ENCODE measurements at regions not wholly inside any gene's neighbourhood (a gene's known extent, or its start where the extent isn't known, plus 50 kb on each side); places are given as distances from the start of the nearest gene placed in this dataset.

DNA sequence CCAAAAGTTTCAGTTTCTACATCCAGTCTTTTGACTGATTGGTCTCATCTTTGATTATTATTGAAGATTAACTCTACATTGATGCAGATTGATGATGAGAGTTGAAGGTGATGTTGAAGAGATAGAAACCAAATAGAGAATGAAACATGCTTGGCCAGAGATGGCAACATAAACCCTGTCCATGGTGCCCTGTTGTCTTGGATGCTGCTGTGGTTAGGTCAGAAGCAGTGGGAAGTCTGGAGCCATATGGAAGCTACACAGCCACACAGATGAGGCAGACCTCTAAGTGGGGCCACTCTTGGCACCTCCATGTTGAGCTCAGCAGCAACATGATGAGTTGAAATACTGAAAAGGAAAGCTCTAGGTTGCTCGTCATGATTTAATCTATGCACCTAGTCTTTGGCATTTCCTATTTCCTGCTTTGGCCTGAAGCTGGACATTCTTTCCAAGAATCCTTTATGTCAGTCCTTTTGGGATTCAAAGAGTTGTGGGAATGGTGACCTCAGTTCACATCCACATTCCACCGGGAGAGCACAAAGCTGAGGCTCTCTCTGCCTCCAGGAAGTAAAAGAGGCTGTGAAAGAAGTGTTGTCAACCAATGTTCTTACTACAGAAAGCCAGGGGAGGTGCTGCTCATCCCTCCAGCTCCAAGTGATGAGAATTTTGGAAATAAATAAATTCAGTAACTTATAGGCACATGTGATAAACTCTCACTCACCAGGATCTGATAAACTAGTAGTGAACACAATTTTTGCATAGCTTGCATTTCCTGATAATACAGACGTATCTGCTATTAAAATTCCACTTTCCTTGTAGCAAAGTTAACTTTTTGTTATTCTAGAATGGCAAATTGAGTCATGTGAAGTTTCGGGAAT, 127.7 kb upstream of the MAF start:
- DNase-seq: no peak

DNA sequence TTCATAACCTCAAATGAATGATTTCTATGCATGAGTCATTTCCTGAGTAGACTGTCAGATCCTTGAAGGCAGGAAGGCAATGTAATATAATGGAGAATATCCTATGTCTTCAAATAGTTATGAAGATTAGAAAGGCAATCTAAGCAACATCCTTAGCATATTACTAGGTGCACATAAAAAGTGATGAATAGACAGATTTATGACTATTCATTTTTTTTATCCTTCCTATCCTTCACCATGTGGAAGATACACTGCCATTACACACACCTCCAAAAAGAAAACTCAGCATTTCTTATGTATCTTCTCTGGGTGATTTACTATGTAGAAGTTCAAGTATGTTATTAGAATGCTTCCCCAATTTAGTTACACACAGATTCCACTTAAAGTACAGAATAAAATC, 126.4 kb upstream of the MAF start:
- no peak for DNase-seq

DNA sequence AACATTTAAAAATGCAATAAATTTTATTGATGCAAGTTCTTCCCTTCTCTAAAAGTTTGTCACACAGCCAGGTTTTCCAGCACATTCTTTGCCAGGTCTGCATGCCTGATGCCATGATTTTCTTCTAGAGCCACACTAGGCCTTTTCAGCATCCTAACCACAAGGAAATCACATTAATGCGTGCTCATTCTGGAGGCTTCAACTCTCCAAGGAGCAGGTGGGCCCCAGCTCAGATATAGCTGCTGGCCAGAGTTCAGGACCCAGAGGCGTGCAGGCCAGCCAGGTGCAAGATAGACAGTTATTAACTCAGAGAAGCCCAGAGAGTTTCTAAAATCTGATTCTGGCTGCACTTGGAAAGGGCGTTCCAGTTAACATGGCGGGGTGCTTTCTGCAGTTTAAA, 124.5 kb upstream of the MAF start:
- no peak for DNase-seq

DNA sequence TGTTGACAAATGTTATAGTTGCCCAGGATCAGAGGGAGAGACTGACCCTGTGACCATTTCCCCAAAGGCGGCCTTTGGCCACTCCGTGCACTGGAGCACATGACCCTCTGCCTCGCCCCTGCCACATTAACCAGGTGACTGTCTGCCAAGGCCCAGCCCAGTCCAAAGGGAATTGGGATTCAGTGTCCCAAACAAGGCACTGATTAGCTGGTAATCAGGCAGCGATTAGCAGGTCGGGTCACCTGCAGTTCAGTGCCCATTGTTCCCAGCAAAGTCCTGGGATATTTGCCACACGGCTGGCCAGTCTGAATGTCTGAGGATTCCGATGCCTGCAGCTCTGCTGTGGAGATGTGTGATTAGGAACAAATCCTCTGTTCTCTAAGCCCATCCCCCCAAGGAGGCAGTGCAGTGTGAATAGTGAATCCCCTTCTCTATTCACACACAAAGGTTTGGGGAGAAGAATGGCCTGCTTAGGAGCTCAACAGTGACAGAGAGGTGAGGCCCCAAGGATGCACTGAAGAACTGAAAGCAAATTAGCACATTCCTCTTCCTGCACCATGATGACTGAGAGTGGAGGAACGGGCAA, 123.1 kb upstream of the MAF start:
- no peak for DNase-seq

DNA sequence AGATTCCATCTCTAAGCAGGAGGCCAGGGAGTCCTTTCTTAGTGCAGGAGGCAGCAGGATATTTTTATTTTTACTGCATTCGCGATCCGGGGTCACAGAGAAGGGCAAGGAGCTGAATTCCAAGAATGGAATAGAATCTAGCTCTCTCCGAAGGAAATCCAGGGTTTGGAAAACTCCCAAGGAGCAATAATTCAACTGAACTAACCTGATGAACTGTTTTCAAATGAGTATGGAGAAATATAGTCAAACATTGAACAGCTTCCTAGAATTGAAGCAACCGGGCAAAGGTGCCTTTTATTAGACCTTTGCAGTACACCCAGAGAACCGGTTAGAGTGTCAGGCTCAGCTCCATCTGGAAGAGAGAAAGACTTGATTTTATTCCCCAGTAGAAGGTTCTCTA, 120.7 kb upstream of the MAF start:
- no peak for DNase-seq

DNA sequence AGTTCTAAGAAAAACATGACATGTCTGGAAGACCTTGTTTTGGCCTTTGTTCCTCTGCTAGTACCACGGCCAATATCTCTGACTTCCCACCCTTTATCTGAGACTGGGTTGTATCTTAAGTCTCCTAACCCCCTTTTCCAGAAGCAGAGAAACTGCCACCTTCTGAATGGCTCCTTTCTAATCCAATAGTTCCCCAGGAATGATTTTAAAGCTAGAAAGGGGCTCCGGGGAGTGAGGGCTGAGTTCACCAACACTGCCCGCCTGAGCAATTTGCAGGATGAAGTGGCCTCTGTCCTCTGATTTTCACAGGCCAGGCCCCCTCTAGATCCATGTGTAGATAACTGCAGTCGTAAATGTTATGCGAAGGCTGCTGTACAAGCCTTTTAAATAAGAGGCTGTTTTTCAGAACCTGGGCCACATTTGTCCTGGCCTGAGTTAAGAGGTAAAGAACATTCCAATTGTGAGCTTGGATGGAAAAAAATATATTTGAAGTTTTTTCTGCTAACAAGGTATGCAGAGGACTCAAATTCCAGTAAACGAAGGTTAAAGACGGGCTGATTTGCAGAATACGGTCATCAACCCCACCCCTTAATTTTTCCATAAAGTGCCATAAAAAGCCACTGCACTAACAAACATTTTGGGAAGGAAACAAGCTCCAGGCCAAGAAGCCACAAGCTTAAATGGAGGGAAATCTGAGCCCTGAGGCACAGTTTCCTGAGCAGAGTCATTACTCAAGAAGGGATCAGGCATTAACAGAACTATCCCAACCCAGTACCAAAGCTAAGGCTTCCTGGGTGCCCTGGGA, 117.0 kb upstream of the MAF start:
- no peak for DNase-seq

DNA sequence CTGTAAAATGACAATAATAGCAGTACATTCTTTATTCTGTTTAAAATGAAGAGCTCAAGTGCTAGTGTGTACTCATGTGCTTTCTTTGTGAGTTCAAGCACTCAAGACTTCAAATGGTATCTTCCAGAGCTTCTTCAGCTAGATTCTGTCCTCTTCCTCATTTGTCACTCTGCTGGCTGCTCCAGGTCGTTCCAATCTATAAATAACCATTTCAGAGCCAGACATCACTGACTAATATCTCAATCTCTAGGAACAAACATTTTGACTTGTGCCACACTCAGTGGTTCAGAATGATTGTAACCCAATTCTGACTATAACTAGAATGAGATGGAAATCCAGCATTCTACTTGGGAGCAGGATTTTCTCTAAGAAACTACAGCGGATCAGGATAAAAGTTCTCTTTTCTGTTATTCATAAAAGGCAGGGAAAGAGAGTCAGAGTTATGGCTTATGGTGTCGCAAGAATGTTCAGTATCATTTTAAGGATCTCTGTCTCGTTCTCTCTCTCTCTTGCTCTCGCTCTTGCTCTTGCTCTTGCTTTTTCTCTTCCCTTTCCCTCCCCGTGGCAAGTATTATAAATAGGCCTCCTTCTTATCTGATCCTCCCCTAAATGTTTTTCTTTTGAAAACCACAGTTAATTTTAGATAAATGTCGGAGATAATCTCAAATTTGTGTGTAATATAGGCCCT, 116.3 kb upstream of the MAF start:
- no peak for DNase-seq

DNA sequence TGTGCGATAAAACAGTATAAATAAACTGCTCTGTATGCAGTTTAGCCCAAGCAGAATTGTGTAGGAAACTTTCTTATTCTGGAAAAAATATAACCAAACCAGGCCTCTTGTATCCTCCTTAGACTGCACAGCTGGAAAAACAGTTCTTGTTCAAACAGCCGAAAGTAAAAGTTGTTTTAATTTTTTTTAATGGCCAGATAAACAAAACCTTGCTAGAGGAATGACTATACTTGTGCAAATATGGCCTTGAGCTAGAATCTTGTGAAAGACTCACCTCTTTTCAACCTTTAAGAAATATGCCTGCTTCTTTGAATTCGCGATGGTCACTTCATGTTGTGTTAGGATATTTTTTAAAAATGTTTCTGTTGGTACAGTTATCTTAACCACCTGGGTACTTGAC, 114.5 kb upstream of the MAF start:
- DNase-seq: no peak

DNA sequence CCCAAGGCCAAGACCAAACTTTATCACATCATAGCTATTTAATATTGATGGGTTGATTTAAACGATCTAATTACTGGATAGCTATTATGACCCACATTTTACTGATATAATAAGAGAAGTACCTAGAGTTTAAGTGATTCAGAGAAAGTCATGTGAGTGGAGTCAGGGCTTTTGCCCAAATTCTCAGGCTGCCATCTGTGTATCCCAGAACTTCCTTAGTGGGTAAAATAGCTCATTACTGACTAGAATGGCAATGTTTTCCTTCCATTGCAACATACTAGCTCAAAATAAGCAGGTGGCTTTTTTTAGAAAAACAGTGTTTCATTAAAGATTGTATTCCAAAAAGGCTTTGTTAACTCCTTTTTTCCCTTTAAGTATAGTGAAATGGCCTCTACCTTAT, 113.9 kb upstream of the MAF start:
- DNase-seq: no peak

DNA sequence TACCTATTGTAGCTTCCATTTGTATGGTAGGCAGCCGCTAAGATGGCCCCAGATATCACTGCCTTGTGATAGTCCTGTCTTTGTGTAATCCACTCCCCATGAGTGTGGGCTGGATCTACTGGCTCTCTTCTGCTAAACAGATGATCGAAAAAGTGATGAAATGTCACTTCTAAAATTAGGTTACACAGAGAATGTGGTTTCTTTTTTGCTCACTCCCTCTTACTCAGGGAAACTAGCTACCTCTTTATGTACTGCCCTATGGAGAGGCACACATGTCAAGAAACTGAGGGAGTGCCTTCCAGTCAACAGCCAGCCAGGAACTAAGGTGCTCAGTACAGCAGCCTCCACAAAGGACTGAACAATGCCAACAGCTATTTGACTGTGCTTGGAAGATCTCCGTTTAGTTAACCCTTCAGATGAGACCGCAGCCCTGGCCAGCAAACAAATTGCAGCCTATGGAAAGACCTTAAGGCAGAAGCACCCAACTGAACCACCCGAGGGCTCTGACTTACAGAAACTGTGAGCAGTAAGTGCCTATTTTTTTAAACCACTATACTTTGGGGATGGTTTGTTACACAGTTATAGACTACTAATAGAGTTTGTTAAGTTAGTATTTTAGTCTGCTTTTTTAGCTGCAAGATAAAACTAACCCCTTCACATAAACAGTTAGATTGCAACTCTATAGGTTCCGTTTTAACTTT, 113.2 kb upstream of the MAF start:
- DNase-seq: no peak

DNA sequence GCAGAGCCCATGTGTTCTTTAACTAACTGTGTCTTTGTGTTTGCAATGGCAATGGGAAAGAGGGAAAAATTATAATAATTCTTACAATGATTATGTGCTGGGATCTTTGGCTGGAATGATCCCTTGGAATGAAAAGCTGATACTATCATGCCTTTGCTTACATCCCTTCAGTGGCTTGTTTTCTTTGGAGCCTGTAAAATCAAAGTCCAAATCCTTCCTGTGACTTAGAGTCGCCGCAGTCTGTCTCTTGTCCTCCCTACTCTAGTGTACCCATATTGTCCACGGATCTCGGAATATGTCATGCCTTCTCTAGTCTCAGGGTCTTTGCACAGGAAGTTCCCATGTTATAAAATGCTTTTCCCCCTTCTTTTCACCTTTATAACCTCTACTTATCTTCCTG, 111.7 kb upstream of the MAF start:
- DNase-seq: no peak

DNA sequence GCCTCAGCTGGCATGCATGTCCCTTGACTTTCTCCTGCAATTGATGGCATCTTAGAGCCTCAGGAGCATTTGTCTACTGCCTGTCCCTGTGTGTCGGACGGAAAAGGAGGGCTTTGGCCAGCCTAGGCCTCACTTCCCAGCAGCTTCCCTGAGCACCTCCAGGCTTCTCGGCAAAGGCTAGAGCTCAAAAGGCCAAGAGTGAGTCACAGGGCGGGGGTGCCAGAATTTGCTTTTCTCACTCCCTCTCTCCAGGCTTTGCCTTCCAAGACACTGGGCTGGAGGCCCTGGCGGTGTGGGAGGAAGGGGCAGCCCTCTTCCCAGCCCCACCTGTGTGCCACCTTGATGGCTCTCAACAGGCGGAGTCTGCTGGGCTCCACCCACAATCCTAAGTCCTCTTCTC, 107.3 kb upstream of the MAF start:
- DNase-seq: no peak

DNA sequence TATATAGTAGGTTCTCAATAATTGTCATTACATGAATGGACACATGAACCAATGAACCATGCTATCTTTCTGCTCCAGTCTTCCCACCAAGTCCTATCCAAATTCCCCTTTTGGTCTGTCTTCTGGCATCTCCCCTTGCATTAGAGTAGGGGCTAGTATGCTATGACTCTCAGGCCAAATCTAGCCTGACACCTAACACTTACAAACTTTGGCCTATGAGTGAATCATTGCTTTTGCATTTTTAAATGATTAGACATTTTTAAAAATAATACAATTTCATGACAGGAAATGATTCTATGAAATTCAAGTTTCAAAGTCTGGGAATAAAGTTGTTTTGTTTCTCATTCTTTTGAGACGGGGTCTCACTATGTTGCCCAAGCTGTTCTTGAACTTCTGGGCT, 102.5 kb upstream of the MAF start:
- DNase-seq: no peak

DNA sequence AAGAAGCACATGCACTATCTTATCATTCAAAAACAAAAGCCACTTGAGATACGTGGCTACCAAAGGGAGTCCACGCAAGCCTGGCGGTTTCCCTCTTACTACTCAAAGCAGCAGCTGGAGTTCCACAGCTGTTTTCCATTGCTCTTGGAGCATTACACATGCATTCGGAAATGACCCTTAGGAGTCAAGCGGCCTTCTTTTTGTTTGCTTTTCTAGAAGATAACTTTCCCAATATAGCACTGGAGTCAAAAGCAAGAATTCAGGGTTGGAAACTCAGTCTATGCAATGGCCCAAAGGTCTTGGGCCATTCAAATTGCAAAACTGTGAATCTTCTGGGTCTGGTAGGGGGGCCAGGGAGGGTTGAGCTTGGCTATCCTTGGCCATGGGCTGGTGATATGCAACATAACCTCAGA, 97.8 kb upstream of the MAF start:
- DNase-seq: no peak

DNA sequence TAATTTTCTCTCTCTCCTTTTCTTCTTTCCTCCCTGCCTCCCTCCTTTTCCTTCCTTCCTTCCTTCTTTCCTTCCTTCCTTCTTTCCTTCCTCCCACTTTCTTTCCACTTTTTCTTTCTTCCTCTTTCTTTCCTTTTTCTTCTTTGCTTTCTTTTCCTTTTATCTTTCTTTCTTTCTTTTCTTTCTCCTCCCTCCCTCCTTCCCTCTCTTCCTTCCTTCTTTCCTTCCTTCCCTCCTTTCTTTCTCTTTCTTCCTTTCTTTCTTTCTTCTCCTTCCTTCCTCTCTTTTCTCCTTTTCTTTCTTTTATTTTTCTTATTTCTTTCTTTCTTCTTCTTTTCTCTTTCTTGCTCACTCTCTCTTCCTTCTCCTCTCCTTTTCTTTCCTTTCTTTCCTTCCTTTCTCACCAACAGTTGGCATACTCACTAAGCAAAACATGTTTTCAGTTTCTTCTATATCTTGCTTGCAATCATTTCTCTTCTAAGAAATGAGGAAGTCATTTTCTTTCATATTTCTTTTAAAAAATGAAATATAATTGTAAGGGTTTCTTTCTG, 97.1 kb upstream of the MAF start:
- DNase-seq: no peak

DNA sequence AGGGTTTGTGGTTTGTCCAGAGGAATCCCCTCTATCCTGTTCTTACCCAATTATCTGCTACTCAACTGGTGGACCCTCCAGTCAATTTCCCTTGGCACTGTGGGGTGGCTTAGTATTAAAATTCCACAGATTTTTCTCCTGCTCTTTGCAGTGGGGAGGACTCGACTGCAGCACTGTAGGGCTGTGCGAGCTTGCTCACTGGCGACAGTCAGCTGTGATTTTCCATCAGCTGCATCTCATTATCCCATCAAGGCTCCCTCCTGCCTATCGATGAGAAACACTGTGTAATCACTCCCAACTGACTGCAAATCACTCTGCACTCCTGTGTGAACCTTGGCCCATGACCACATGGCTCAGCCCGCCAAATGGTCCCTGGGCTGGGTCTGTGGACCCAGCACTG, 90.5 kb upstream of the MAF start:
- DNase-seq: no peak

DNA sequence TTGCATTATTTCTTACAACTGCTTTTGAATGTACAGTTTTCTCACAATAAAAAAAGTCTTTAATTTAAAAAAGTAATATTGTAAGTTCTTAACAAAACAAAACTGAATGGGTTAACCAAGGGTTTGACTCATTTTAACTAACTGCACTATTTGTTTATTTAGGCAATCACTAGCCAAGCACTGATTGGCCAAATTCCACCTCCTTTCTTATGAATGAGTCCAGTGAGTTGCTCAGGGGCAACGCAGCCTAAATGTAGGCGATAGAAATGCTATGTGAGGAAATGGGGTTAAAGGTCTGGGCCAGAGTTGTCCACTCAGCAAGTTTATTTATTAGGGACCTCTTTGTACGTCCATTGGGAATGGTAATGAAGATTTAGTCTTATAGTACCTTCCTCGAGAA, 89.6 kb upstream of the MAF start:
- no peak for DNase-seq

DNA sequence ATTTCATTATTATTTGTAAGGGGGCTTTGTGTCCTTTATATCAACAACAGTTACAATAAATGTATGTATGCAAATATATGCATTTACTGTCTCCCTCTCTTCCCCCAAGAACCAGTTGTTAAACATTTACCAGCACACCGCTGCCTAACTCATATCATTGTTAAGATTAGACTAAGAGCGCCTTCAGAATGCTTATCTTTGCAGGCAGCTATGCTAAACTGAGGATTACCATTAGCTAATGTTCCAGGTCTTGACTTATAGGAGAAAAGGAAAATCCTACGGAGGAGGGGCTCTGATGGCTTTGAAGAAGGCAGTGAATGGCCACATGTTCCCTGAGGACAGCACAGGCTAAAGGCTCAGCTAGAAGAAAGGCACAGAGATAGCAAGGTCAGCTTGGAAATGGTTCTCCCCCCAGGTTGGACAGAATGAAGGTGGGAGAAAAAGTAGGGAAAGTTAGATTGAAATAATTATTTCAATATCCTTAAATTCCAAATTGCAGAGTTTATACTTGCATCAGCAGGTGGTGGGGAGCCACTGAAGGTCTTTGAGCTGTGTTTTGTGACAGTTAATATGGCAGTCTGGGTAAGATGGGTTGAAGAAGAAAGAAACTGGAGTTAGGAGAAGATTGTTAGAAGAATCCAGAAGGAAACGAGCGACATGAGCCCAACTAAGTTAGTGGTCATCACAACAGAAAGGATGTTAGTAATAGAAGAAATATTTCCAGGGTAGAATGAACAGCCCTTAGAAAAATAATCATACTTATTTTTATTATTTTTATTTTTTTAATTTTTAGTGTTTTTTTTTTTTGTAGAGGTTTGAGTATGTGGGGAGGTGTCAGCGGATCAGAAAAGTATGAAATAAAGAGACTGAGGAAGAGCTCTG, 87.0 kb upstream of the MAF start:
- no peak for DNase-seq

DNA sequence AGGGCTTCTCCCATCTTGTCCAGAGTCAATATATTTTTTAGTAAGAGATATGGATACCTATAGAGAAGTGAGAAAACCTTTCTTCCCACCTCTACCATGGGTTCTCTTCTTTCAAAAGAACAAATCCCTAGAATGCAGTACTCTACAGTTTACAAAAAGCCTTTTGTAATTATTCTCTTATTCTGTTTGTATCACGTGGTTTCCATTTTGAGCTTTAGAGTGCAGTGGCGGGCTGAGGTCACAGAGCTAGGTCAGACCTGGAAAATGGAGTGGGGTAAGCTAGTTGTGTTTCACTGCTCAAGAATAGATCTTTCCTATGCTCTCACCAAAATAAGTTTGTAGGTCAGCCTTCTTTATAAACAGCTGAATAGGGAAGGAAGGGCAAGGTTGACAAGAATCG, 85.3 kb upstream of the MAF start:
- DNase-seq: no peak

DNA sequence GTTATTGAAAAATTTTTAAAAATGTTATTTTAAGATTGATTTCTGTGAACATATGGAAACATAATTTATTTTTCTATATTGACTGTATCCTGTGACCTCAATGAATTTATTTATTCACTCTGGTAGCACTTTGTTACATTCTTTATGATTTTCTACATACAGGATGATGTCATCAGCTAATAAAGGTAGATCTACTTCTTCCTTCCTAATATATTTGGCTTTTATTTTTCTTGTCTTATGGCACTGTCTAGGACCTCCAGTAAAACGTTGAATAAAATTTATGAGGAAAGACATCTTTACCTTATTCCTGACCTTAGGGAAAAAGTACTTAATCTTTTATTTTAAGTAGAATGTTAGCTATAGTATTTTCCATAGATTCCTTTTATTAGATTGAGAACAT, 78.8 kb upstream of the MAF start:
- DNase-seq: no peak

DNA sequence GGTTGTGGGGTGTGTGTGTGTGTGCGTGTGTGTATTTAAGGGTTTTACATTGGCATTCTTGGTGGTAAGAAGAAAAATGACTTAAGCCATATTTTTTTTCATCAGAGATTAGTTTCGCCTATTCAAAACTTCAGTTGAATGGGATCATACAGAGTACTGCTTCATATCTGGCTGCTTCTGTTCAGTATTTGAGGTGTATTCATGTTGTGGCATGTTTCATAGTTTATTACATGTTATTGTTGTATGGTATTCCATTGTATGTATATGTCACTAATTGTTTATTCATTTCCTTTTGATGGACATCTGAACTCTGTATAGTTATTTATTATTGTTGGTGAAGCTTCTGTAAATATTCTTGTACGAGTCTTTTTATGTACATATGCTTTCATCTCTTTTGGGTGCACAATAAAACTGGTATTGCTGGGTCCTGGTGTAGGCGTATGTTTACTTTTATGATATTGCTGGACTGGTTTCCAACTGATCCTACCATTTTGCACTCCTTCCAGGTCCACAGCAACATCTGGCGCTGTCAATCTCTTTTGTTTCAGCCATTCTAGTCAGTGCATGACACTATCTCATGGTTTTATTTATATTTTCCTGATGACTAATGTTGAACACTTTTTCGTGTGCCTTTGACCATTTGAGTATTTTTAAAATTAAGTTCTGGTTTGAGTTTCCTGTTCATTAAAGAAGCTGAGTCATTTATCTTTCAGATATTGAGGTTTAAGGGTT, 77.4 kb upstream of the MAF start:
- DNase-seq: no peak
